ENCODE measurements at regions not wholly inside any gene's neighbourhood (a gene's known extent, or its start where the extent isn't known, plus 50 kb on each side); places are given as distances from the start of the nearest gene placed in this dataset.

DNA sequence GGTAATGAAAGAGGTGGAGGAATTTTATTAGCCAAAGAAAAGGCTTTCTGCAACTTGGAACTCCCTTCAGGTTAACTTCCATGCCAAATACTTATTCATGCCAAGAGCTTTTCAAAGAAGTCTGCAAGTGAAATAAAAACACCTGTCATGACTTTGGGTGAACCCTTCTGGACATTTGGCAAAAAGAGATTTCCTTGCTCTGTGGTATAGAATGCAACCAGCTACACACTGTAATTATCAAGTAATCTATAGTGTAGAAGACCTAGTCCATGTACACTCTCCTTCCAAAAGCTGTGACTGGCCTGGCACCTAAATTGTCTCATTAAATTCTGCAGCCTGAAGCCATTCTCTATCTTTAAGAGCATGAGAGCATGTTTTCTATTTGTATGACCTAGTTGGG is 232.3 kb downstream of the COL12A1 start:
- TF ChIP-seq, protein P1, sequence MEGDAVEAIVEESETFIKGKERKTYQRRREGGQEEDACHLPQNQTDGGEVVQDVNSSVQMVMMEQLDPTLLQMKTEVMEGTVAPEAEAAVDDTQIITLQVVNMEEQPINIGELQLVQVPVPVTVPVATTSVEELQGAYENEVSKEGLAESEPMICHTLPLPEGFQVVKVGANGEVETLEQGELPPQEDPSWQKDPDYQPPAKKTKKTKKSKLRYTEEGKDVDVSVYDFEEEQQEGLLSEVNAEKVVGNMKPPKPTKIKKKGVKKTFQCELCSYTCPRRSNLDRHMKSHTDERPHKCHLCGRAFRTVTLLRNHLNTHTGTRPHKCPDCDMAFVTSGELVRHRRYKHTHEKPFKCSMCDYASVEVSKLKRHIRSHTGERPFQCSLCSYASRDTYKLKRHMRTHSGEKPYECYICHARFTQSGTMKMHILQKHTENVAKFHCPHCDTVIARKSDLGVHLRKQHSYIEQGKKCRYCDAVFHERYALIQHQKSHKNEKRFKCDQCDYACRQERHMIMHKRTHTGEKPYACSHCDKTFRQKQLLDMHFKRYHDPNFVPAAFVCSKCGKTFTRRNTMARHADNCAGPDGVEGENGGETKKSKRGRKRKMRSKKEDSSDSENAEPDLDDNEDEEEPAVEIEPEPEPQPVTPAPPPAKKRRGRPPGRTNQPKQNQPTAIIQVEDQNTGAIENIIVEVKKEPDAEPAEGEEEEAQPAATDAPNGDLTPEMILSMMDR (IDR thresholded peaks at IDR 0.05 in 4 of 5, conservative IDR thresholded peaks at IDR 0.05 in 1 of 5): no peak
- TF ChIP-seq POLR2A (IDR thresholded peaks at IDR 0.05): no peak
